DMS79 (cell line): ENCODE measurements at regions not wholly inside any gene's neighbourhood (a gene's known extent, or its start where the extent isn't known, plus 50 kb on each side); places are given as distances from the start of the nearest gene placed in this dataset.

Experiments
- DNase-seq: peaks from one replicate; lab custom pipeline; 2025; lab: John Stamatoyannopoulos, UW

DNA sequence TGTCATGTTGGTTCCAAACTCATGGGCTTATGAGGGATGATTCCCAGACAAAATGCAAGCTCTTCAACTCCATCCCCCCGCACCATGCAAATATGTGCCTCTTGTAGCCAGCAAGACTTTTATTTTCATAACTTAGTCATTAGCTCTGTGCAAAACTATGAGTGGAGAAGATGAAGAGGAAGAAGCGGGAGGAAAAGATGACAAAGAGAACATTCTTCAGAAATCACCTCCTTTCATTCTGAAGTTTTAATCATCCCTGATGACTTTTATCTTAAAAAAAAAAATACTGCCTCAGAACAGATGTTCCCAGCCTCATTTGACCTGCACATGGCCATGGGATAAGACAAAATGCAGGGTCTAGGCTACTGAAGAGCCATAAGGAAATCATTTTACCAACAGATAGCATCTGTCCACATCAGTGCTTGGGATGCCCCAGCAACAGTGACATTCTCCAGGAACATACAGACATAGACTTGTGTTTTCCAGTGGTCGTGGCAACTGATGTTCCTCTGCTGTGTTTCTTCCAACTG is 145.5 kb downstream of the WNT5A start:
- no peak for DNase-seq

GRCh38 chr3:55339819-55340218 is 147.3 kb downstream of the WNT5A start:
- no peak for DNase-seq

DNA sequence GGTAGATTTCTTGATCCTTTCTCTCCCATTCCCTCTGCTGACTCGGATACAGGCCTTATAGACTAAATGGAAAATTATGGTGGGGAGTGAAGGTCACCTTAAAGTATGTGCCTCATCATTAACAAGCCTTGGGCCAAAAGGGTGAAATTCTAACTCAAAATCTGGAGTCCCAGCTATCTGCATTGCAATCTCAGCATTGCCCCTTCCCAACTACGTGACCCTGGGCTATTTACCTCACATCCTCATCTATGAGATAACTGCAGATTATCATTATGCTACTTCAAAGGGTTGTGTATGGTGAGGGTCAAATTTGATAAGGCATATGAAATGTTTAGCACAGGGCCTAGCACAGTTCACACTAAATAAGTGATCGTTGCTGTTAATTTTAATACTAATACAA is 147.7 kb downstream of the WNT5A start:
- DNase-seq = no peak

GRCh38 chr3:55337641-55338180 is 149.4 kb downstream of the WNT5A start:
- DNase-seq = no peak

- no peak for DNase-seq
These were observed 153.2 kb downstream of the WNT5A start for GRCh38 chr3:55333923-55334322.

DNA sequence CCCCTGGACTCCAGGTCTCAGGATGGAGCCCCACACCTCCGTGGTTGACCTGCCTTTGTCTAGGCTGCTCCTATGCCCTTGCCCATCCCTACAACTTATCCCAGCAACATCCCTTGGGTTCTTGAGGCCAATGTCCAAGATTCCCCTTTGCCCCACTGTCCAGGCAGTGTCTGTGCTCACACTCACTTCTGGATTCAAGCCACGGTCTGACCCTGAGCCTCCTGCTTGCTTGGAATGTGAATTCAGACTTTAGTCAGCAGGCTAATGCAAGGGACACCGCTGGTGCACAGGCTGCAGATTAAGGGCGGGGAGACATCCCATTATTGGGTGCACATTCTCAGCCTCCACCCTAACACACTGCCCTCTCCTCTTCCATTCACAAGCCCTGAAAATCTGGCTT is 154.1 kb downstream of the WNT5A start:
- no peak for DNase-seq

DNA sequence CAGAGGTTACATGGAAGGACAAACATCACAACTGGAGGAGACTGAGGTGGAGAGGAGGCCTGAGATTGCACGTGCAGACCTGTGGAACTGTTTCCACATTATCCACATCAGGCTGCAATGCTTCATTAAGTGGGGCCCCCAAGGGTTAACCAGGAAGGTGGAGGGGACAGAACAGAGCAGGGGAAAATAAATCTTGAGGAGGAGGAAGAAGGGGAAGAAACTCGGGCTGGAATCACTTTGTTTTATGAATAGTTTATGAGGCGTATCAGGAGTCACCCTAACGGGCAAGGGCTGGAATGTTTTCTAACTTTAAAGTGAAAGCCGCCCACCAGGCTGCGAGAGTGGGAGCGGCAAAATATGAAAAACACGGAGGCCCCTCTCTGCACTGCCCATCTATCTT is 154.9 kb downstream of the WNT5A start:
- DNase-seq = no peak

DNA sequence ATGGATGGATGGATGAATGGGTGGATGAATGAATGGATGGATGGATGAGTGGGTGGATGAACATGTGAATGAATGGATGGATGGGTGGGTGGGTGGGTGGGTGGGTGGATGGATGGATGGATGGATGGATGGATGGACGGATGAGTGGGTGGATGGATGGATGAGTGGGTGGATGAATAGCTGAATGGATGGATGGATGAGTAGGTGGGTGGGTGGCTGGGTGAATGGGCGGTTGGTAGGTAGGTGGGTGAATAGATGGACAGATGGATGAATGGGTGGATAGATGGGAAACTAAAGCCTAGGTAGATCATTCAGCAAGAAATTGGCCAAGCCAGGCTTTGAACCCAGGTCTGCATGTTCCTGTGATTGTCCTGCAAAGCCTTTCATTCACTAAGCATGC is 155.6 kb downstream of the WNT5A start:
- DNase-seq = no peak

GRCh38 chr3:55330756-55331155 is 156.3 kb downstream of the WNT5A start:
- DNase-seq = no peak

DNA sequence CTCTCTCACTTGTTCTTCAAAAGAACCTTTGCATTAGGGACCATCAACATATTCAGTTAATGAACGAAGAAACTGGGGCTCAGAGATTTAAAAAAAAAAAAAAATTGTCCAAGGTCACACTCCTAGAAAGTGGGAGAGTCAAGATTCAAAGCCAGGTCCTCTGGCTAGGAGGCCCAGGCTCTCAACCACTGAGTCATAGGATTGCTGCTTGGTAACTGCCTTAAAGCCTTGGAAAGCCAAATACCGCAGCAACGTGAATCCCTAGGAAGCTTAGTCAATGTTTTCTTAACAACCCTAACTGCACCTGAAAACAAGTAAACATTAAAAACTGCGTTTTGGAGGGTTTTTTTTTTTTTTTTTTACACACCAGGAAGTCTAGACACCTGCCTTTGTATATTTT is 156.8 kb downstream of the WNT5A start:
- DNase-seq = no peak

DNA sequence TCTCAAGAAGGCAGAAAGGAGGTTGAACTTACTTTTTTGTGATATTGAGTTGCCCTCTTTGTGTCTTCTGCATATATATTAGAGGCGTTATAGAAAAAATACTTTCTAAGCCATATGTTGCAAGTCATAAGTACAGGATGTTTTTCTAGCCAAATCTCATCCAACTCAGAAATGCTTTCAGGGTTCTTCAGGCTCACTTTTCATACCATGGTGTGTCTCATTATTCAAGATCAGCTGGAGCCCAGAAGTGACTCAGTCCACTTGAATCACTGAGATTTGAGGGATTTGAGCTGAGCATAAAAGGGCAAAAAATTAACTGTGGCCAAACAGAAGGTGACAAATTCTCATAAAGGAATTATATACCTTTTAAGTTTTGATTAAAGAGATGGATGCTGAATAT is 157.3 kb downstream of the WNT5A start:
- DNase-seq = no peak

- no peak for DNase-seq
These were observed 159.8 kb downstream of the WNT5A start for GRCh38 chr3:55327131-55327920.

DNA sequence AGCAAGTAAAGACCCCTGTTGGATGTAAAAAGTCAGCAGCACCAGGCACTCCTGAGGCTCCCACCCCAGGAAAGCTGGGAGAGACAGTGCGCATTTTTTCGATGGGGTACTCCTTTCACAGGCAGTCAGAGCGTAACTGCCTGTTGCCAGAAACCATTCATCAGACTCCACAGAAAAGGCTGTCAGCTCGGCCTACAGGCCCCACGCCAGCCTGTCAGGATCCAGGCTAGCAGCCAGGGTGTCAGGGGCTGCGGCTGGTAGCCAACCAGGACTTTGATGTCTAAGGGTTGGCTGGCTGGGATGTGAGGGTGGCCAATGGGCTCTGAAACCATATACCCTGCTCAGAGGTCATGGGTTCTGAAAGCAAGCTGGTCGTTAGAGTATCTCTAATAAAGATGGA is 164.5 kb downstream of the WNT5A start:
- no peak for DNase-seq

- no peak for DNase-seq
These were observed 166.2 kb downstream of the WNT5A start for GRCh38 chr3:55320928-55321327.

- DNase-seq = no peak
These were observed 171.7 kb downstream of the WNT5A start for GRCh38 chr3:55315396-55315795.

GRCh38 chr3:55313666-55314065 is 173.4 kb downstream of the WNT5A start:
- no peak for DNase-seq

DNA sequence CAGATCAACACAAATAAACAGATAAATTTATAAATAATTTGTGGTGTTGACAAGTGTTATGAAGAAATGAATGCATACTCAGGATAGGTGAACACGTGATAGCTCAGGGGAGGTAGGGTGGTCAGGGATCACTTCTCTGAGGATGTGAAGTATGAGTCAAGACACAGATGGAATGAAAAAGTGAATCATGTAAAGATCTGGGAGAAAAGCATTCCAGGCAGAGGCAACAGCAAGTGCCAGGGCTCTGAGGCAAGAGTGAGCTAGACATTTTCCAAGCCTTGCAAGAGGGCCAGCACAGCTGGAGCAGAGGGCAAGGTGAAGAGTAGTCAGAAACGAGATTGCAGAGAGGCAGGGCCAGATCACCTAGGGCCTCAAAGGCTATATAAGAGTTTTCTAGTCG is 177.8 kb downstream of the WNT5A start:
- no peak for DNase-seq

DNA sequence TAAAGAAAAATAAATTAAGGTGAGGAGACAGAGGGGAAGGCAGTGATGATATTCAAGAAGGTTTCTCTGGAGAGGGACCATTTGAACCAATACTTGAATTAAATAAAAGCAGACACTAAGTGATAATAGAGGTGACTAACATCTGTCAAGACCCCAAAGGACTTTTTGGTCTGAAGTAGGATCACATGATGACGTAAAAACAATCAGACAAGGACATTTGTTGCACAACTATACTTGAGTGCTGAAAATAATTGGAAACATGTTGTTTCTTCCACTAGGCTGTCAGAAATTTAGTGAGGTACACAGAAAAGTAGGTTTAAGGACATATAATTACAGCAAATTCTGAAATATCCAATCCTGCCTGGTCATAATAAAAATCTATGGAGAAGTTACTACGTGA is 179.5 kb downstream of the WNT5A start:
- DNase-seq = no peak

DNA sequence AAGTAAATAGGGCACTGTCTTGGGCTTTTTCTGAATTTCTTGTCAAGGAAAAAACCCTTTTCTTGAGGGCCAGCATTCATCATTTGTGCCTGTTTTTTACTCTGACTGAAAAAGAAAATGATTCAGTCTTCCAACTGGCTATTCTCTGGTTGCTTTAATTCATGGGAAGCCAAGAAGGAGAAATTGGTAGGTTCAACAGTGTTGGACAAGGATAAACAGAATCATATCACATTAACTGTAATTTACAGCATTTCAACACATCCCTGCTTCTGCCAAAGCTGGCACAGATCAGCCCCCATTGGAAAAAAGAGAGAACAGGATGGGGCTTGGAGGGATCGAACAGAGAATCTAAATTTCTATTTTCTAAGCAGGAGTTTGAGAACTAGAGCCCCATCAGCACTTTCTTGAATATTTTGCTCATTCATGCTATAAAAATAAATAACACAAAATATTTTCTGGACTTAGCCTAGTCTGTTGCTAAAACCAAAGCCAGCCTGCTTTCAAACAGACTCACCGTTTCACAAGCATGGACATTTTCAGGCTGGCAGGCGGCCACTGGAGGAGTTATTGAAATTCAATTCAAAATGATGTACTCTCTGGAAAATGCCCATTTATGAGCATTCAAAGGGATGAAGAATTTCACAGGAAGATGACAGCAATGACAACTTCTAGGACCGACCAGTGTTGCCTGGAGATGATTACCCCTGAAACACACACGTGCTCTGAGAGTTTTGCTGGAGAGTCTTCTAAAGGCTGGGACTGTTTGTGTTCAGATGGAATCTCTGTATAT is 181.2 kb downstream of the WNT5A start:
- DNase-seq = no peak

DNA sequence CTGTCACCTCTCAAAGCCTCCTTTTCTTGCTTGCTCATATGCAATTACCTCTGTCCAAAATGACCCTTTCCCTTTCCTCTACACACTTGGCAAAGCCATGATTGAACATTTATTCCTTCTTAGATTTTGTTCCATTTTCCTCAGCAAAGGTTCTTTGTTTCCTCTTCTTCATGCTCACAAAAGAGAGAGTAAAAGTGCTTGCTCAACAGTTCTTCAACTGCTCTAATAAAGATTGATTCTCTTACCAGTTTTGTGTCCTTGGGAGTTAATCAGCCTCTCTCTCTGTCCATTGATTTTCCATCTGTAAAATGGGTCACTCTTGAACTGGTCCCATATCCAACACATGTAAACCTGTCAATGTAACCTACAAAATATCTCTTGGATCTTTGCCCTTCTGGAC is 186.4 kb downstream of the WNT5A start:
- DNase-seq = no peak

DNA sequence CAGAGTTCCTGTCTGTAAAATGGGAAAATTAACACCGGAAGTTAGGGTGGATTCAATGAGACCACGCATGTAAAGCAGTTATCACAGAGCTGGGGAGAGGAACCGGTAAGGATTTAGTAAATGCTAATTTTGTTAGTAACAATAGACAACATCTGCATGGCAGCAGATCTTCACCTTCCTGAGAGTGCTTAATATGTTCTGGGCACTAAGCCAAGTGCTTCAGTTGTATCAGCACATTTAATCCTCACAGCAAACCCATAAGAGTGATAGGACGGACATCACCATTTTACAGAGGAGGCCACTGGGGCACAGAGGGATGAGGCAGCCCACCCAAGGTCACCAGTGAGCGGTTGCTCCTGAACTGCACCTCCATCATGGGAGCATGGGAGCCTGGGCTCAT is 189.4 kb downstream of the WNT5A start:
- no peak for DNase-seq

- no peak for DNase-seq
These were observed 189.9 kb downstream of the WNT5A start for GRCh38 chr3:55297245-55297644.

- no peak for DNase-seq
These were observed 190.3 kb downstream of the WNT5A start for GRCh38 chr3:55296791-55297190.
